Panc1 (cell line): ENCODE measurements at regions not wholly inside any gene's neighbourhood (a gene's known extent, or its start where the extent isn't known, plus 50 kb on each side); places are given as distances from the start of the nearest gene placed in this dataset.

ENCODE experiments used
- ATAC-seq: fragments of 200-7000 bp; cut with Tn5 transposase; 2 replicates; pipeline ENCODE4 v1.9.1; 2020; ENCODE audit warnings: mild to moderate bottlenecking, moderate library complexity
- BruUV-seq: library from RNA; stranded (reverse); fragments of 400-500 nt; replicated peaks from 2 replicates; lab custom pipeline; 2021; lab: Mats Ljungman, UMichigan
- CTCF ChIA-PET: fragments of 300-600 bp; sonication (Branson Sonifier 250); formaldehyde crosslinking; loops from one replicate; lab custom pipeline; 2022; ENCODE audit warnings: antibody characterized with exemption; lab: Charles Lee
- POLR2A ChIA-PET: fragments of 300-600 bp; sonication (Branson Sonifier 250); formaldehyde crosslinking; loops from one replicate; lab custom pipeline; 2022; ENCODE audit warnings: antibody characterized with exemption; lab: Charles Lee
- DNase-seq: peaks from one replicate; pipeline ENCODE4 v3.0.0-alpha.2; 2010; ENCODE audit warnings: low read depth, low spot score
- H3K27ac ChIP-seq: 2 replicates; pipeline ENCODE4 v1.5.1; 2011; ENCODE audit warnings: mild to moderate bottlenecking, low read length, inconsistent platforms
- H3K27me3 ChIP-seq: fragments of 200-500 bp; sonication (Bioruptor generic); 2 replicates; pipeline ENCODE4 v1.6.0; 2014; ENCODE audit warnings: low read length, inconsistent platforms; ENCODE audit not compliant: control insufficient read depth, insufficient read depth
- H3K36me3 ChIP-seq: fragments of 200-500 bp; sonication (Bioruptor generic); 2 replicates; pipeline ENCODE4 v1.5.1; 2014; ENCODE audit warnings: inconsistent platforms, mild to moderate bottlenecking, low read length, moderate library complexity; ENCODE audit not compliant: control insufficient read depth, insufficient read depth
- H3K4me1 ChIP-seq: 2 replicates; pipeline ENCODE4 v1.5.1; 2011; ENCODE audit warnings: inconsistent platforms, mild to moderate bottlenecking, low read length, moderate library complexity; ENCODE audit not compliant: control insufficient read depth, insufficient read depth
- H3K4me3 ChIP-seq, 2 experiments: 2 replicates each; pipeline ENCODE4 v1.5.1; 2011 to 2012; ENCODE audit warnings: low read depth in 2 of 2, low read length in 2 of 2, mild to moderate bottlenecking in 2 of 2, inconsistent platforms in 1 of 2, moderate library complexity in 1 of 2
- H3K9me3 ChIP-seq: fragments of 200-500 bp; sonication (Bioruptor generic); 2 replicates; pipeline ENCODE4 v1.5.1; 2014; ENCODE audit warnings: low read depth, mild to moderate bottlenecking, inconsistent platforms, low read length, moderate library complexity; ENCODE audit not compliant: control insufficient read depth, insufficient read depth
- CTCF ChIP-seq: fragments of 450-650 bp; IDR thresholded peaks from 2 replicates; pipeline ENCODE4 v1.5.1; 2017; ENCODE audit warnings: mild to moderate bottlenecking
- POLR2AphosphoS5 ChIP-seq: IDR thresholded peaks from 2 replicates; pipeline ENCODE4 v1.6.1; 2012; ENCODE audit warnings: mild to moderate bottlenecking, low read depth, low read length, moderate library complexity
- REST ChIP-seq, 2 experiments: IDR thresholded peaks; 2 replicates each; pipeline ENCODE4 v1.6.1; 2011 to 2012; ENCODE audit warnings: low read depth in 2 of 2, control low read depth in 1 of 2, low read length in 1 of 2, mild to moderate bottlenecking in 1 of 2, moderate library complexity in 1 of 2; ENCODE audit not compliant: insufficient read depth in 1 of 2
- SIN3A ChIP-seq: IDR thresholded peaks from 2 replicates; pipeline ENCODE4 v1.6.1; 2012; ENCODE audit warnings: low read depth, mild to moderate bottlenecking, low read length, moderate library complexity, borderline replicate concordance; ENCODE audit not compliant: insufficient read depth
- TCF7L2 ChIP-seq: IDR thresholded peaks from 2 replicates; pipeline ENCODE4 v1.6.1; 2011; ENCODE audit warnings: mild to moderate bottlenecking, low read depth, low read length, inconsistent platforms
- in situ Hi-C: cut with HindIII; loops from 2 replicates; pipeline ENCODE4 v1.10.0; 2016; ENCODE audit warnings: low sequenced_read_pairs, low pct_unique_long_range_greater_than_20kb
- intact Hi-C: fragments of 100-400 bp; cut with micrococcal nuclease; formaldehyde crosslinking; loops from one replicate; pipeline ENCODE4 v1.10.0; 2022; ENCODE audit not compliant: unreplicated experiment

GRCh38 chr15:97483232-97483631 lies 477.3 kb upstream of the ARRDC4 start:
- Histone ChIP-seq H3K27me3 (no peaks in the 10 kb centered on the region), H3K27ac (no peak overlapping the region), H3K4me3 (no peak overlapping the region), H3K9me3 (no peaks in the 10 kb centered on the region; the same call in 1 of the 2 replicates), H3K36me3 (no peaks in the 10 kb centered on the region), H3K4me1 (no peaks in the 10 kb centered on the region)
- DNase-seq (no peak), ATAC-seq (no peak)
- no TSS peak for BruUV-seq
- ChIA-PET CTCF (no interaction called here), POLR2A (no interaction called here)
- in situ Hi-C loops, result no loop called here
- intact Hi-C loops, result no loop called here
- no peak for TF ChIP-seq SIN3A
- TF ChIP-seq POLR2AphosphoS5, result no peak
- TF ChIP-seq TCF7L2, result no peak
- no peak for TF ChIP-seq REST (IDR thresholded peaks at IDR 0.05; ENCODE audit: insufficient read depth in 1 of 2, low read depth in 2 of 2, low read length in 1 of 2)
- TF ChIP-seq CTCF, result no peak

GRCh38 chr15:97490429-97490828 lies 470.1 kb upstream of the ARRDC4 start:
- H3K9me3 ChIP-seq, result no peaks in the 10 kb centered on the region
- in situ Hi-C loops, result no loop called here
- no peak overlapping the region for H3K4me3 ChIP-seq
- CTCF ChIA-PET, result no interaction called here
- POLR2A ChIA-PET, result no interaction called here
- H3K4me1 ChIP-seq, result no peaks in the 10 kb centered on the region
- no peak for TF ChIP-seq SIN3A
- no peak for TF ChIP-seq TCF7L2
- TF ChIP-seq REST (IDR thresholded peaks at IDR 0.05; ENCODE audit: insufficient read depth in 1 of 2, low read depth in 2 of 2, low read length in 1 of 2), result no peak
- TF ChIP-seq POLR2AphosphoS5, result no peak
- TF ChIP-seq CTCF, result no peak
- DNase-seq (no peak), ATAC-seq (no peak)
- no peaks in the 10 kb centered on the region for H3K36me3 ChIP-seq
- intact Hi-C loops, result no loop called here
- H3K27me3 ChIP-seq, result no peaks in the 10 kb centered on the region
- no TSS peak for BruUV-seq
- no peak overlapping the region for H3K27ac ChIP-seq
